ENCODE measurements at regions not wholly inside any gene's neighbourhood (a gene's known extent, or its start where the extent isn't known, plus 50 kb on each side); places are given as distances from the start of the nearest gene placed in this dataset.

GRCh38 chr13:48797761-48798160, 144.0 kb downstream of the CYSLTR2 start:
- no peak overlapping the region for H2BK15ac ChIP-seq (replicated peaks; ENCODE audit: low read depth)
- H4K5ac ChIP-seq (ENCODE audit: low read length): no peak overlapping the region
- H3K36me3 ChIP-seq (ENCODE audit: control insufficient read depth, insufficient read depth, low read length): no peaks in the 10 kb centered on the region
- H2BK120ac ChIP-seq (ENCODE audit: low read depth, low read length): no peak overlapping the region
- DNase-seq: no peak
- no peak overlapping the region for H2AK5ac ChIP-seq (ENCODE audit: low read length)
- WGBS (ENCODE audit: extremely low coverage, insufficient coverage, low lambda C conversion rate): no CpG with 5 or more reads among the region's 1 CpG
- no peak overlapping the region for H3K4ac ChIP-seq (ENCODE audit: low read depth, low read length)
- H3K4me3 ChIP-seq (ENCODE audit: low read length): no peak overlapping the region
- H4K8ac ChIP-seq (ENCODE audit: low read depth, low read length): no peak overlapping the region
- no peaks in the 10 kb centered on the region for H3K4me1 ChIP-seq (ENCODE audit: control insufficient read depth, low read depth, low read length)
- no peak overlapping the region for H3K18ac ChIP-seq (ENCODE audit: low read length)
- H3K56ac ChIP-seq (ENCODE audit: low read length): no peak overlapping the region
- no peaks in the 10 kb centered on the region for H3K27me3 ChIP-seq (ENCODE audit: insufficient read depth, low read length, poor library complexity)
- H2BK5ac ChIP-seq (ENCODE audit: low read length): no peak overlapping the region
- H3K23ac ChIP-seq (ENCODE audit: low read length): no peak overlapping the region
- H3K27ac ChIP-seq (ENCODE audit: low read depth, low read length): no peak overlapping the region
- no peaks in the 10 kb centered on the region for H3K79me1 ChIP-seq (ENCODE audit: low read length)
- H3K79me2 ChIP-seq (ENCODE audit: control insufficient read depth, insufficient read depth, low read length): no peaks in the 10 kb centered on the region
- H3K9ac ChIP-seq (ENCODE audit: low read length): no peak overlapping the region
- H3K4me2 ChIP-seq (ENCODE audit: low read length): no peak overlapping the region

DNA sequence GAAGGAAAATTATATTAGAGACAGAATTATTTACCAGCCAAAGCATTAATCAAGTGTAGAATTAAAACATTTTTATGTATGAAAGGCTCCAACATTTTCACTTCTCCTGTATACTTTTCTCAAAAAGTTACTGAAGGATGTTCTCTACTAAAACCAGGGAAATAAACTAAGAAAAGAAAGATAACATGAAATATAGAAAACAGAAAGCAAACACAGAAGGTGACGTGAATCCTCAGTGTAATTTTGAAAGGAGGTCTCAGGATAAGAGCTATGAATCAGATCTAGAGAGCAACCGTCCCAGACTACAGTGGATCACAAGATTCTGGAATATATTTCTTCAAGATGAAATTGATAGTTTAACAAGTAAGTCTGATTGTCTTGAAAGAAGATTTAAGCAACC, 144.5 kb downstream of the CYSLTR2 start:
- Histone ChIP-seq H3K79me2 (ENCODE audit: control insufficient read depth, insufficient read depth, low read length) (no peaks in the 10 kb centered on the region), H2AK5ac (ENCODE audit: low read length) (no peak overlapping the region), H3K4me3 (ENCODE audit: low read length) (no peak overlapping the region), H2BK120ac (ENCODE audit: low read depth, low read length) (no peak overlapping the region), H3K18ac (ENCODE audit: low read length) (no peak overlapping the region), H4K8ac (ENCODE audit: low read depth, low read length) (no peak overlapping the region), H3K4ac (ENCODE audit: low read depth, low read length) (no peak overlapping the region), H3K4me2 (ENCODE audit: low read length) (no peak overlapping the region), H2BK5ac (ENCODE audit: low read length) (no peak overlapping the region), H3K36me3 (ENCODE audit: control insufficient read depth, insufficient read depth, low read length) (no peaks in the 10 kb centered on the region), H3K9ac (ENCODE audit: low read length) (no peak overlapping the region), H3K4me1 (ENCODE audit: control insufficient read depth, low read depth, low read length) (no peaks in the 10 kb centered on the region), H3K27me3 (ENCODE audit: insufficient read depth, low read length, poor library complexity) (no peaks in the 10 kb centered on the region), H4K5ac (ENCODE audit: low read length) (no peak overlapping the region), H3K79me1 (ENCODE audit: low read length) (no peaks in the 10 kb centered on the region), H3K27ac (ENCODE audit: low read depth, low read length) (no peak overlapping the region), H2BK15ac (replicated peaks; ENCODE audit: low read depth) (no peak overlapping the region), H3K23ac (ENCODE audit: low read length) (no peak overlapping the region), H3K56ac (ENCODE audit: low read length) (no peak overlapping the region)
- no CpG with 5 or more reads among the region's 2 CpGs for WGBS (ENCODE audit: extremely low coverage, insufficient coverage, low lambda C conversion rate)
- DNase-seq: no peak

- no peak overlapping the region for H4K8ac ChIP-seq (ENCODE audit: low read depth, low read length)
- no CpG with 5 or more reads among the region's 3 CpGs for WGBS (ENCODE audit: extremely low coverage, insufficient coverage, low lambda C conversion rate)
- no peak overlapping the region for H3K18ac ChIP-seq (ENCODE audit: low read length)
- H2AK5ac ChIP-seq (ENCODE audit: low read length): no peak overlapping the region
- no peaks in the 10 kb centered on the region for H3K27me3 ChIP-seq (ENCODE audit: insufficient read depth, low read length, poor library complexity)
- no peak overlapping the region for H3K4me3 ChIP-seq (ENCODE audit: low read length)
- no peak overlapping the region for H3K23ac ChIP-seq (ENCODE audit: low read length)
- no peak overlapping the region for H3K9ac ChIP-seq (ENCODE audit: low read length)
- no peak overlapping the region for H2BK15ac ChIP-seq (replicated peaks; ENCODE audit: low read depth)
- no peak overlapping the region for H3K27ac ChIP-seq (ENCODE audit: low read depth, low read length)
- H3K79me2 ChIP-seq (ENCODE audit: control insufficient read depth, insufficient read depth, low read length): no peaks in the 10 kb centered on the region
- DNase-seq: no peak
- H3K36me3 ChIP-seq (ENCODE audit: control insufficient read depth, insufficient read depth, low read length): no peaks in the 10 kb centered on the region
- H4K5ac ChIP-seq (ENCODE audit: low read length): no peak overlapping the region
- H3K4ac ChIP-seq (ENCODE audit: low read depth, low read length): no peak overlapping the region
- H2BK120ac ChIP-seq (ENCODE audit: low read depth, low read length): no peak overlapping the region
- H3K4me2 ChIP-seq (ENCODE audit: low read length): no peak overlapping the region
- H3K79me1 ChIP-seq (ENCODE audit: low read length): no peaks in the 10 kb centered on the region
- H2BK5ac ChIP-seq (ENCODE audit: low read length): no peak overlapping the region
- no peaks in the 10 kb centered on the region for H3K4me1 ChIP-seq (ENCODE audit: control insufficient read depth, low read depth, low read length)
- no peak overlapping the region for H3K56ac ChIP-seq (ENCODE audit: low read length)
Observed at GRCh38 chr13:48801255-48801654, 147.5 kb downstream of the CYSLTR2 start.

DNA sequence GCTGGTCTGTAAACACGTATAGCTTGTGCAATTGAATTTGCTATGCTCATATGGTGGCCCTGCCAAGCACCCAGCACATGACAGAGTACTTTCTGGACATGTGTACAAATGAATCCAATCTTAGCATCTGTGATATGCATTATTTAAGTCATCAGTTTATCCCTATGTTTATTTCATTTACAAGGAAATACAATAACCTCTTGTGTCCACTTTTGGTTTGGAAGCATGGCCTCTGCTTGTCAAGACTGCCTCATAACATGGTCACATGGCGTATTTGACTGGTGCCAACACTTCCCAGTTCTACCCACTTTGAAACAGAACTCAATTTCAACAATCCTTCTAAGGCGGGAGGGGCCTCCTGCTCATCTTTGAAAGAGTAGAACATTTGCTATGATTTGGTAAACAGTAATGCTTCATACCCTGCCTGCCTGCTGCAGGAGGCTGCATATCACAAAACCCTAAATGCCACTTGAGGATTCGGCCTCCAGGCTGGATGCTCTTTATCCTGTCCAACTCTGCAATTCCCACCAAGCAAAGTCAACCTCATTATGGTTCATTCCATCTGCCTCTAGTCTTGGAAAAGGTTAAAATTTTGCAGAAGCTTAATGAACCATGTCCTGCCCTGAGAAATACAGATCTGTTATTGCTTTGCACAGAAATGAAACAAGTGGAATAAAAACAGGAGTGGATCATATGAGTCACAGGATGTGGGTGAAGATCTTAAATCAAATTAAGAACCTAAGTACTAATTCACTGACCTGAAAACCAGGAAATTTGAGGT, 151.3 kb downstream of the CYSLTR2 start:
- DNase-seq: no peak
- H3K27ac ChIP-seq (ENCODE audit: low read depth, low read length): no peak overlapping the region
- no CpG with 5 or more reads among the region's 4 CpGs for WGBS (ENCODE audit: extremely low coverage, insufficient coverage, low lambda C conversion rate)
- no peak overlapping the region for H3K4me3 ChIP-seq (ENCODE audit: low read length)
- no peak overlapping the region for H4K5ac ChIP-seq (ENCODE audit: low read length)
- H2AK5ac ChIP-seq (ENCODE audit: low read length): no peak overlapping the region
- H3K4me1 ChIP-seq (ENCODE audit: control insufficient read depth, low read depth, low read length): no peaks in the 10 kb centered on the region
- no peak overlapping the region for H3K23ac ChIP-seq (ENCODE audit: low read length)
- H4K8ac ChIP-seq (ENCODE audit: low read depth, low read length): no peak overlapping the region
- no peak overlapping the region for H3K4ac ChIP-seq (ENCODE audit: low read depth, low read length)
- H3K18ac ChIP-seq (ENCODE audit: low read length): no peak overlapping the region
- H3K36me3 ChIP-seq (ENCODE audit: control insufficient read depth, insufficient read depth, low read length): no peaks in the 10 kb centered on the region
- no peak overlapping the region for H3K9ac ChIP-seq (ENCODE audit: low read length)
- H2BK15ac ChIP-seq (replicated peaks; ENCODE audit: low read depth): no peak overlapping the region
- H3K79me2 ChIP-seq (ENCODE audit: control insufficient read depth, insufficient read depth, low read length): no peaks in the 10 kb centered on the region
- H2BK5ac ChIP-seq (ENCODE audit: low read length): no peak overlapping the region
- H3K56ac ChIP-seq (ENCODE audit: low read length): no peak overlapping the region
- no peaks in the 10 kb centered on the region for H3K27me3 ChIP-seq (ENCODE audit: insufficient read depth, low read length, poor library complexity)
- H3K79me1 ChIP-seq (ENCODE audit: low read length): no peaks in the 10 kb centered on the region
- H3K4me2 ChIP-seq (ENCODE audit: low read length): no peak overlapping the region
- H2BK120ac ChIP-seq (ENCODE audit: low read depth, low read length): no peak overlapping the region

DNA sequence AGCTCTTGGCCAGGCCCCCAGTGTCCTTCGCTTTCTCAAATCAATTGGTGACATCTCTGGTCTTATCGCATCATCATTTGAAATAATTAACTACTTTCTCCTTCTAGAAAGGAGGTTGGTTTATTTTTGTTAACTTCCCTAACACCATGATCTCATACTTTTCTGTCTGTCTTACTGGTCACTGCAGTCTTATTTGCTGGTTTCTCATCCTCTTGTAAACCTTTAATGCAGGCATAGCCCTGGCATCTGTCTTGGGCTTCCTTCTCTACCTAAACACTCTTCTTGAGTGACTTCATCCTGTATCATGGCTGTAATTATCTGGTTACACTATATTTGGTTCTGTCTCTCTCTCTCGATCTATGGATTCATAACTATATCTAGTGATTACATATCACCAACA, 152.8 kb downstream of the CYSLTR2 start:
- no peak overlapping the region for H2AK5ac ChIP-seq (ENCODE audit: low read length)
- H3K23ac ChIP-seq (ENCODE audit: low read length): no peak overlapping the region
- H3K18ac ChIP-seq (ENCODE audit: low read length): no peak overlapping the region
- no peak overlapping the region for H2BK5ac ChIP-seq (ENCODE audit: low read length)
- H3K4me2 ChIP-seq (ENCODE audit: low read length): no peak overlapping the region
- H3K4me3 ChIP-seq (ENCODE audit: low read length): no peak overlapping the region
- no peaks in the 10 kb centered on the region for H3K4me1 ChIP-seq (ENCODE audit: control insufficient read depth, low read depth, low read length)
- H2BK15ac ChIP-seq (replicated peaks; ENCODE audit: low read depth): no peak overlapping the region
- H3K79me1 ChIP-seq (ENCODE audit: low read length): no peaks in the 10 kb centered on the region
- no peaks in the 10 kb centered on the region for H3K27me3 ChIP-seq (ENCODE audit: insufficient read depth, low read length, poor library complexity)
- no peak overlapping the region for H4K8ac ChIP-seq (ENCODE audit: low read depth, low read length)
- no peak overlapping the region for H3K9ac ChIP-seq (ENCODE audit: low read length)
- H2BK120ac ChIP-seq (ENCODE audit: low read depth, low read length): no peak overlapping the region
- H3K27ac ChIP-seq (ENCODE audit: low read depth, low read length): no peak overlapping the region
- no peak overlapping the region for H4K5ac ChIP-seq (ENCODE audit: low read length)
- no peaks in the 10 kb centered on the region for H3K79me2 ChIP-seq (ENCODE audit: control insufficient read depth, insufficient read depth, low read length)
- H3K36me3 ChIP-seq (ENCODE audit: control insufficient read depth, insufficient read depth, low read length): no peaks in the 10 kb centered on the region
- no peak overlapping the region for H3K4ac ChIP-seq (ENCODE audit: low read depth, low read length)
- H3K56ac ChIP-seq (ENCODE audit: low read length): no peak overlapping the region
- WGBS (ENCODE audit: extremely low coverage, insufficient coverage, low lambda C conversion rate): no CpG with 5 or more reads among the region's 3 CpGs
- DNase-seq: no peak

GRCh38 chr13:48808683-48809082, 155.0 kb downstream of the CYSLTR2 start:
- no peak for DNase-seq

More at GRCh38 chr13:48808683-48809082, 155.0 kb downstream of the CYSLTR2 start:
- Histone ChIP-seq H2BK15ac (replicated peaks; ENCODE audit: low read depth) (no peak overlapping the region), H3K4me3 (ENCODE audit: low read length) (no peak overlapping the region), H3K18ac (ENCODE audit: low read length) (no peak overlapping the region), H4K8ac (ENCODE audit: low read depth, low read length) (no peak overlapping the region), H3K56ac (ENCODE audit: low read length) (no peak overlapping the region), H3K4me1 (ENCODE audit: control insufficient read depth, low read depth, low read length) (no peaks in the 10 kb centered on the region), H2AK5ac (ENCODE audit: low read length) (no peak overlapping the region), H4K5ac (ENCODE audit: low read length) (no peak overlapping the region), H3K4me2 (ENCODE audit: low read length) (no peak overlapping the region), H3K36me3 (ENCODE audit: control insufficient read depth, insufficient read depth, low read length) (no peaks in the 10 kb centered on the region), H3K4ac (ENCODE audit: low read depth, low read length) (no peak overlapping the region), H2BK120ac (ENCODE audit: low read depth, low read length) (no peak overlapping the region), H3K79me1 (ENCODE audit: low read length) (no peaks in the 10 kb centered on the region), H2BK5ac (ENCODE audit: low read length) (no peak overlapping the region), H3K27ac (ENCODE audit: low read depth, low read length) (no peak overlapping the region), H3K27me3 (ENCODE audit: insufficient read depth, low read length, poor library complexity) (no peaks in the 10 kb centered on the region), H3K23ac (ENCODE audit: low read length) (no peak overlapping the region), H3K9ac (ENCODE audit: low read length) (no peak overlapping the region), H3K79me2 (ENCODE audit: control insufficient read depth, insufficient read depth, low read length) (no peaks in the 10 kb centered on the region)
- WGBS (ENCODE audit: extremely low coverage, insufficient coverage, low lambda C conversion rate): no CpG with 5 or more reads among the region's 1 CpG
